Ishikawa (cell line): ENCODE measurements at regions not wholly inside any gene's neighbourhood (a gene's known extent, or its start where the extent isn't known, plus 50 kb on each side); places are given as distances from the start of the nearest gene placed in this dataset.

Source experiments
- CEBPB ChIP-seq: IDR thresholded peaks from 2 replicates; pipeline ENCODE4 v1.6.1; 2012
- CREB1 ChIP-seq: IDR thresholded peaks from 2 replicates; pipeline ENCODE4 v1.6.1; 2012; ENCODE audit warnings: low read depth
- EGR1 ChIP-seq: IDR thresholded peaks from 2 replicates; pipeline ENCODE4 v1.6.1; 2012
- EP300 ChIP-seq: IDR thresholded peaks from 2 replicates; pipeline ENCODE4 v1.6.1; 2012; ENCODE audit warnings: borderline replicate concordance
- FOXM1 ChIP-seq: IDR thresholded peaks from 2 replicates; pipeline ENCODE4 v1.6.1; 2012; ENCODE audit warnings: low read depth, borderline replicate concordance
- MAX ChIP-seq: IDR thresholded peaks from 2 replicates; pipeline ENCODE4 v1.6.1; 2012
- NFIC ChIP-seq: IDR thresholded peaks from 2 replicates; pipeline ENCODE4 v1.6.1; 2012
- RAD21 ChIP-seq: IDR thresholded peaks from 2 replicates; pipeline ENCODE4 v1.6.1; 2012; ENCODE audit warnings: low read depth
- REST ChIP-seq: IDR thresholded peaks from 2 replicates; pipeline ENCODE4 v1.6.1; 2012; ENCODE audit warnings: low read depth, mild to moderate bottlenecking
- TAF1 ChIP-seq: IDR thresholded peaks from 2 replicates; pipeline ENCODE4 v1.6.1; 2012; ENCODE audit warnings: low read depth, mild to moderate bottlenecking
- TCF12 ChIP-seq: IDR thresholded peaks from 2 replicates; pipeline ENCODE4 v1.6.1; 2012; ENCODE audit warnings: low read depth
- TEAD4 ChIP-seq: IDR thresholded peaks from 2 replicates; pipeline ENCODE4 v1.6.1; 2012
- USF1 ChIP-seq: IDR thresholded peaks from 2 replicates; pipeline ENCODE4 v1.6.1; 2012
- YY1 ChIP-seq: IDR thresholded peaks from 2 replicates; pipeline ENCODE4 v1.6.1; 2012; ENCODE audit warnings: low read depth
- ZBTB7A ChIP-seq: IDR thresholded peaks from 2 replicates; pipeline ENCODE4 v1.6.1; 2012; ENCODE audit warnings: low read depth

GRCh38 chr7:348480-348844 is 58.5 kb downstream of the FOXL3 start:
- TF ChIP-seq CREB1 (no peak), TEAD4 (no peak)

GRCh38 chr7:348962-349743 is 59.2 kb downstream of the FOXL3 start:
- TF ChIP-seq TCF12 (no peak), CREB1 (no peak), EP300 (no peak), CEBPB (no peak), NFIC (no peak), YY1 (no peak), USF1 (no peak), TEAD4 (no peak), ZBTB7A (no peak), RAD21 (no peak), MAX (no peak), FOXM1 (no peak), EGR1 (no peak)

- TF ChIP-seq YY1: no peak
- TF ChIP-seq REST: no peak
- no peak for TF ChIP-seq CEBPB
These were observed 61.3 kb downstream of the FOXL3 start for GRCh38 chr7:351256-351655.

- TF ChIP-seq NFIC (no peak), TEAD4 (no peak), TCF12 (no peak), FOXM1 (no peak), CREB1 (no peak), MAX (no peak), ZBTB7A (no peak), EGR1 (no peak), CEBPB (no peak), REST (no peak), RAD21 (no peak), USF1 (no peak), EP300 (no peak), TAF1 (no peak), YY1 (no peak)
These were observed 61.9 kb downstream of the FOXL3 start for GRCh38 chr7:351681-352480.

GRCh38 chr7:353746-354325 is 63.9 kb downstream of the FOXL3 start:
- TF ChIP-seq USF1 (no peak), RAD21 (no peak), CREB1 (no peak), REST (no peak), TAF1 (no peak), CEBPB (no peak), NFIC (no peak), MAX (no peak), EGR1 (no peak), EP300 (no peak), YY1 (no peak), TEAD4 (no peak), ZBTB7A (no peak), FOXM1 (no peak), TCF12 (no peak)
